ENCODE measurements at regions not wholly inside any gene's neighbourhood (a gene's known extent, or its start where the extent isn't known, plus 50 kb on each side); places are given as distances from the start of the nearest gene placed in this dataset.

DNA sequence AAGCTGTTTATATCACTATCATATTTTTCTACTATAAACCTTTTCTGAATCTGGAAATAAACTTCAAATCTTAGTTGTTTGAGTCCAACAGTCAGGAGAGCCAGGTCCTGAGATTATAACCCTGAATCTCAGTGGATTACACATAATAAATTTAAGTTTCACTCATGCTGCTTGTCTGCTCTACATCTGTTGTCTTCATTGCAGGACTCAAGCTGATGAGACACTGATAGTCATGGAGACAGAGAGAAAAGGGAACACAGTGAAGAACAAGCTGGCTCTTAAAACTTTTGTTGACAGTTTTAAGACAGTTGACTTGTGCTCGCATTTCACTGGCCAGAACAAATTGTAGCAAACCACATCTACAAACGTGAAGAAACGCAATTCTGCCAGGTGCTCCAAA lies 327.0 kb upstream of the CTSO start:
- Histone ChIP-seq H3K9me2 (ENCODE audit: insufficient read depth, low read length) (no peaks in the 10 kb centered on the region), H3K4me1 (ENCODE audit: insufficient read depth, low read length, poor library complexity, severe bottlenecking) (no peaks in the 10 kb centered on the region), H3K9me3 (ENCODE audit: low read length) (no peaks in the 10 kb centered on the region), H2AFZ (ENCODE audit: low read length) (no peak overlapping the region), H3K79me2 (ENCODE audit: insufficient read depth, low read depth, low read length) (no peaks in the 10 kb centered on the region), H3K36me3 (ENCODE audit: insufficient read depth, low read length) (no peaks in the 10 kb centered on the region), H3K4me2 (ENCODE audit: low read length) (no peak overlapping the region), H3K27ac (ENCODE audit: low read depth, low read length, poor library complexity, severe bottlenecking) (no peak overlapping the region), H3K4me3 (ENCODE audit: low read depth, low read length, poor library complexity, severe bottlenecking) (no peak overlapping the region), H4K20me1 (ENCODE audit: insufficient read depth, low read length) (no peaks in the 10 kb centered on the region)
- DNase-seq (ENCODE audit: low spot score) = no peak
- BruUV-seq (replicated peaks) = no TSS peak
- intact Hi-C loops (cut with micrococcal nuclease; ENCODE audit: unreplicated experiment) = no loop called here
- TF ChIP-seq, protein P1, sequence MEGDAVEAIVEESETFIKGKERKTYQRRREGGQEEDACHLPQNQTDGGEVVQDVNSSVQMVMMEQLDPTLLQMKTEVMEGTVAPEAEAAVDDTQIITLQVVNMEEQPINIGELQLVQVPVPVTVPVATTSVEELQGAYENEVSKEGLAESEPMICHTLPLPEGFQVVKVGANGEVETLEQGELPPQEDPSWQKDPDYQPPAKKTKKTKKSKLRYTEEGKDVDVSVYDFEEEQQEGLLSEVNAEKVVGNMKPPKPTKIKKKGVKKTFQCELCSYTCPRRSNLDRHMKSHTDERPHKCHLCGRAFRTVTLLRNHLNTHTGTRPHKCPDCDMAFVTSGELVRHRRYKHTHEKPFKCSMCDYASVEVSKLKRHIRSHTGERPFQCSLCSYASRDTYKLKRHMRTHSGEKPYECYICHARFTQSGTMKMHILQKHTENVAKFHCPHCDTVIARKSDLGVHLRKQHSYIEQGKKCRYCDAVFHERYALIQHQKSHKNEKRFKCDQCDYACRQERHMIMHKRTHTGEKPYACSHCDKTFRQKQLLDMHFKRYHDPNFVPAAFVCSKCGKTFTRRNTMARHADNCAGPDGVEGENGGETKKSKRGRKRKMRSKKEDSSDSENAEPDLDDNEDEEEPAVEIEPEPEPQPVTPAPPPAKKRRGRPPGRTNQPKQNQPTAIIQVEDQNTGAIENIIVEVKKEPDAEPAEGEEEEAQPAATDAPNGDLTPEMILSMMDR (conservative IDR thresholded peaks at IDR 0.05; ENCODE audit: low read length) = no peak
- TF ChIP-seq EZH2phosphoT487 (IDR thresholded peaks at IDR 0.05; ENCODE audit: borderline replicate concordance, low read depth, low read length) = no peak
- CTCF ChIA-PET (ENCODE audit: unreplicated experiment) = no interaction called here
- POLR2A ChIA-PET = no interaction called here

DNA sequence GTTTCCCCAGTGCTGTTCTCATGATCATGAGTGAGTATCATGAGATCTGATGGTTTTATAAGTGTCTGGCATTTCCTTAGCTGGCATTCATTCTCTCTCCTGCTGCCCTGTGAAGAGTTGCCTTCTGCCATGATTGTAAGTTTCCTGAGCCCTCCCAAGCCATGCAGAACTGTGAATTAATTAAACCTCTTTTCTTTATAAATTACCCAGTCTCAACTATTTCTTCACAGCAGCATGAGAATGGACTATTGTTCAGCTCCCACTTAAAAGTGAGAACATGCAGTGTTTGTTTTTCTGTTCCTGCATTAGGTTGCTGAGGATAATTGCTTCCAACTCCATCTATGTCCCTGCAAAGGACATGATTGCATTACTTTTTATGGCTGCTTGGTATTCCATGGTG lies 311.7 kb upstream of the CTSO start:
- Histone ChIP-seq H3K9me3 (ENCODE audit: low read length) (no peaks in the 10 kb centered on the region), H4K20me1 (ENCODE audit: insufficient read depth, low read length) (no peaks in the 10 kb centered on the region), H3K79me2 (ENCODE audit: insufficient read depth, low read depth, low read length) (no peaks in the 10 kb centered on the region), H3K4me1 (ENCODE audit: insufficient read depth, low read length, poor library complexity, severe bottlenecking) (no peaks in the 10 kb centered on the region), H3K4me2 (ENCODE audit: low read length) (no peak overlapping the region), H3K36me3 (ENCODE audit: insufficient read depth, low read length) (no peaks in the 10 kb centered on the region), H3K4me3 (ENCODE audit: low read depth, low read length, poor library complexity, severe bottlenecking) (no peak overlapping the region), H3K9me2 (ENCODE audit: insufficient read depth, low read length) (no peaks in the 10 kb centered on the region), H2AFZ (ENCODE audit: low read length) (no peak overlapping the region), H3K27ac (ENCODE audit: low read depth, low read length, poor library complexity, severe bottlenecking) (no peak overlapping the region)
- ChIA-PET CTCF (ENCODE audit: unreplicated experiment) (no interaction called here), POLR2A (no interaction called here)
- TF ChIP-seq, protein P1 (conservative IDR thresholded peaks at IDR 0.05; ENCODE audit: low read length) = no peak
- no peak for TF ChIP-seq EZH2phosphoT487 (IDR thresholded peaks at IDR 0.05; ENCODE audit: borderline replicate concordance, low read depth, low read length)
- intact Hi-C loops (cut with micrococcal nuclease; ENCODE audit: unreplicated experiment) = no loop called here
- DNase-seq (ENCODE audit: low spot score) = no peak
- no TSS peak for BruUV-seq (replicated peaks)

DNA sequence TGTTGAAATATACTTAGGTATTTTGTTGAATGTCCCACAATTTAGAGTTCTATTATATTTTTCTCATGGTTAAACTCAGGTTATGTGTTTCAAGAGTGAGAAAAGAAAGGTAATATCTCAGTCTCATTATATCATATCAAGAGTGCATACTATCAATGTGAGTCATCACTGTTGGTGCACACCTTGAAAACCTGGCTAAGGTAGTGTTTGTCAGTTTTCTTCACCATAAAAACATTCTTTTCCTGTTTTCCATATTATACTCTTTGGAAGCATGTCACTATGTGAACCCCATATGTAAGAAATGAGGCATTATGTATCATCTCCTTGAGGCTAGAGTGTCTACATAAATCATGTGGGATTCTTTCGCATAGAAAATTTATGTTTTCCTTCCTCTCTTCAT lies 307.6 kb upstream of the CTSO start:
- Histone ChIP-seq H4K20me1 (ENCODE audit: insufficient read depth, low read length) (no peaks in the 10 kb centered on the region), H3K9me2 (ENCODE audit: insufficient read depth, low read length) (no peaks in the 10 kb centered on the region), H3K9me3 (ENCODE audit: low read length) (no peaks in the 10 kb centered on the region), H3K36me3 (ENCODE audit: insufficient read depth, low read length) (no peaks in the 10 kb centered on the region), H2AFZ (ENCODE audit: low read length) (no peak overlapping the region), H3K4me2 (ENCODE audit: low read length) (no peak overlapping the region), H3K79me2 (ENCODE audit: insufficient read depth, low read depth, low read length) (no peaks in the 10 kb centered on the region), H3K27ac (ENCODE audit: low read depth, low read length, poor library complexity, severe bottlenecking) (no peak overlapping the region), H3K4me1 (ENCODE audit: insufficient read depth, low read length, poor library complexity, severe bottlenecking) (no peaks in the 10 kb centered on the region), H3K4me3 (ENCODE audit: low read depth, low read length, poor library complexity, severe bottlenecking) (no peak overlapping the region)
- TF ChIP-seq, protein P1 (conservative IDR thresholded peaks at IDR 0.05; ENCODE audit: low read length) = no peak
- TF ChIP-seq EZH2phosphoT487 (IDR thresholded peaks at IDR 0.05; ENCODE audit: borderline replicate concordance, low read depth, low read length) = no peak
- no TSS peak for BruUV-seq (replicated peaks)
- no peak for DNase-seq (ENCODE audit: low spot score)
- CTCF ChIA-PET (ENCODE audit: unreplicated experiment) = no interaction called here
- POLR2A ChIA-PET = no interaction called here
- intact Hi-C loops (cut with micrococcal nuclease; ENCODE audit: unreplicated experiment) = no loop called here

Measured in OCI-LY7 (cell line).